Hematopoietic multipotent progenitor cell treated with erythropoietin and hydrocortisone succinate and interleukin-3 and kit ligand, for 8 days (in vitro differentiated cells): ENCODE measurements at regions not wholly inside any gene's neighbourhood (a gene's known extent, or its start where the extent isn't known, plus 50 kb on each side); places are given as distances from the start of the nearest gene placed in this dataset.

Experiments used
- DNase-seq: peaks from one replicate; pipeline ENCODE4 v3.0.0-alpha.2; 2015

GRCh38 chr2:8028436-8028835, 653.4 kb upstream of the ID2 start:
- no peak for DNase-seq

DNA sequence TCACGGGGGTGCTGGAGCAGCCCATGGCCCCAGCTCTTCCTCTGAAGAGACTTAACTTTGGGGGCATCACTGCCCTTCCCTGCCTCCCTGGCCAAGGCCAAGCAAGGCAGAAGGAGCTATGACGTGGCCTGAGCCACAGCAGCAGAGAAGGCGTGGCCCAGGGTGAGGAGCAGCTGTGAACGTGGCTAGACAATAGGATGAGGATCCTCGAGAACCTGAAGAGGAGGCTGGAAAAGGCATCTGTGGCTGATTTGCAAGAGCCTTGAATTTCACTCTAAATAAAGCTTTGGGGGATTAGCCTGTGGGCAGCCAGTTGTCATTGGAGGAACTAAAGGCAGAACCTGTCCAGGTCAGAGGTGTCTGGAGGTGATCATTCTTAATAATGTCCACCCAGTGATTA, 652.9 kb upstream of the ID2 start:
- DNase-seq = no peak

DNA sequence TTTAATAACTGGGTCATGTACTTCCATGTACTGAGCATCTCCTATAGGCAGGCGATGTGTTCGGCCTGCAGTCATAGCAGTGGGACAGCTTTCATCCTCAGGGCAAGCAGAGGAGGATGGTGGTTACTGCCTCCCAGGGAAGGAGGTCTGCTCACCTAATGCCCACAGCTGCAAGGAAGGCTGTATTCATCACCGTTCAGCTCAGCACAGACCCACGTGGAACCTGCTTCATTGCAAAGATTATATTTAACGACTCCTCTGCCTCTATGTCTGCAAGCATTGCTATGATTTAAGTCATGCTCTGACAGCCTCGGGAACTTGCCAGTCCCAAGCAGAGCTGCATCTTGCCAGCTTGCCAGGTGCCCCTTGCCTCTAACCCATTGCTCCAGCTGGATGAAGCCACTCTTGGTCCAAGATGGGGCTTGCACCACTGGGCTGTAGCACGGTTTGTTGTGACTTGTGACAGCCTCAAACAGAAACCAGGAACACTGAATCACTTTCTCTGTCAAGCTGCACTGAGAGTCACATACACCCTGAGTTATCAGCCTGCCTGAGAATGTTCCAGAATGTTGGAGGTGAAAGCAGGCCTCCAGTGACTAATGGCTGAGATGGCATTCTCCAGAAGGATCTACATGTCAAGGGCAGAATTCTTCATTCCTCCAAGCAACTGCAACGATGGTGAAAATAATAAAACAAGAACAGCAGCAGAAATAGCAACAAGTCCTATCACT, 651.1 kb upstream of the ID2 start:
- no peak for DNase-seq

- no peak for DNase-seq
Measured at GRCh38 chr2:8031370-8031769, 650.5 kb upstream of the ID2 start.

GRCh38 chr2:8033546-8034096, 648.2 kb upstream of the ID2 start:
- DNase-seq = no peak

DNA sequence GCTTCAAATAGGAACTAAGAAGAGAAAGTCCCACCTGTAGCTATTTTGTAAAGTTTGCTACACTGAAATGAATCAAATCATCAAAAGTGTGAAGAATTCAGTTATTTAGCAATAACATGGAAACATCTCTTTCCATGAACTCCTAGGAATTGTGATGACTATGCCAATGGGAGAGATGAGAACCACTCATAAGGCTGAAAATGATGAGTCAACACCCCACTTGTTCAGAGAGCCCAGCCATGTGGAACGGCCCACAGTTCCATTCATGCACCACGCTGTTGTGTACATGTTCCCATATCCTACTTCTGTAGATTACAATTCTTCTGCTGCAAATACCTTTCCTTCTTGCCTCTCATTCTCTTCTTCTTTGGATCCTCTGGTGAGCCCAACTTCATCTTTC, 645.5 kb upstream of the ID2 start:
- no peak for DNase-seq

DNA sequence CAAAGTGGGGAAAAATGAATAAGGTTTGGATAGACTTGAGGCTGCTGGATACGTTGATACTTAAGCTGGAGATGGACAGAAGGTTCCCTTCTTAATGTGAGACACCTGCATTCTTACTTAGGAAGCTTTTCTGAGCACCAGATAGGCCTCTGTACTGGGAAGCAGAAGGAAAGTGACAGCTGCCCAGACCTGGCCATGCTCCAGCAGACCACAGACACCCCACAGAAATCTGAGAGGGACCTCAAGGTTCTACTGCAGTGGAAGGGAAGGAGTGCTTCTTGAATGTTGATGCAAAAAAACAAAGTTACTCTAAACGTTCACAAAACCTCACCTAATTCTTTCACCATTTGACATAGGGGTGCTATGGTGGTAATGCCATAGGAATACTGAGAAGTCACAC, 642.1 kb upstream of the ID2 start:
- DNase-seq = no peak

GRCh38 chr2:8043295-8043694, 638.6 kb upstream of the ID2 start:
- no peak for DNase-seq

GRCh38 chr2:8044046-8044594, 637.7 kb upstream of the ID2 start:
- no peak for DNase-seq

GRCh38 chr2:8045081-8045614, 636.7 kb upstream of the ID2 start:
- no peak for DNase-seq

- no peak for DNase-seq
Measured at GRCh38 chr2:8046849-8047248, 635.0 kb upstream of the ID2 start.

GRCh38 chr2:8049176-8049575, 632.7 kb upstream of the ID2 start:
- DNase-seq = no peak

GRCh38 chr2:8049851-8050571, 631.8 kb upstream of the ID2 start:
- no peak for DNase-seq

DNA sequence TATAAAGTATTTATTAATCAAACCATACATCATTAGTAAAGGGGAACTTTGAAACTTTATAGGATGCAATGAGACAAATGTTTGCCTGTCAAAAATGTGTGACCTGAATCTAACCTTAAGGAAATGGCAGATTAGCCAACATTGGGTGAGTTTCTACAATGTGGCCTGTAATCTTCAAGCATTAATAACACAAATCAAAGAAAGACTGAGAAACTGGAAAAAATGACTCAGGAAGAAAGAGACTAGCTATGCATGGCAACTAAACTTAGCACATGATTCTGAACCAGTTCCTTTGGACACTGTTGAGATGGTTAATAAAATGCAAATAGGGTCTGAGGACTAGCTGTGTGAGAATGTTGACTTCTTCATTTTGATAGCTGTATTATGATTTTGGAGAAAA, 628.6 kb upstream of the ID2 start:
- no peak for DNase-seq

- DNase-seq = no peak
Measured at GRCh38 chr2:8054070-8054469, 627.8 kb upstream of the ID2 start.

DNA sequence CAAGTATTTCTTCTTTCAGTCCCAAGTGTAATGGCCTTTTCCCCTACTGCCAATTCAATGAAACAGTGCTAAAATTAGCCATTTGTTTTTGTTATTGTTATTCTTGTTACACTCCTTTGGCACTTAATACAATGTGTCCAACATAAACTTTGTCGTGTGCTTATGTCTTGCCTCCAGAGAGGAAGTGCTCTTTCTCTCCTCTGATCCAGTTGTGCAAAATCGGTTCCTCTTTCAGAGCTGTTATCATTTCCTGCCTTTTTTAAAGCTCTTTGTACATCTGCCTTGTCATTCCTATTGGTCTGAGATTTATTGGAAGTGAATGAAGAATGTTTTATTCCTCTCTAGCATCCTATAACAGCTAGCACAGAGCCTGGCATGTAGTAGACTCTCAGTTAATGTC, 623.2 kb upstream of the ID2 start:
- DNase-seq = no peak

GRCh38 chr2:8059255-8059654, 622.6 kb upstream of the ID2 start:
- DNase-seq = no peak

DNA sequence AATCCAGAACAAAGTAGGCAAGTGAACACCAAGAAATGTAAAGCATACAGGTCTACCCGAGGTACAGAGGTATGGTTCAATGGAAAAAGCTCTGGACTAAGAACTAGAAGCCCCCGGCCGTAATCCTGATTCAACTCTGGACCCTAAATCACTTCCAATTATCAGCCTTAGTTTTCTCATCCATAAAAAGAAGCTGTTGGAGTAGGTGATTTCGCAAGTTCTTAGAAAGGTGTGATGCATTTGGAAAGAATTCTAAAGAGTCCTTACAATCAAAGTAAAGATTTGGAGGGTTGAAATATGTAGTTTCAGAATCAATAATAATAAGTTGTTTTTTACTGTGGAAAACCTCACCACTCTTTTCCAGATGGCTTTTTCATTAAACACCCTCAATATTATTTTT, 622.1 kb upstream of the ID2 start:
- no peak for DNase-seq

- DNase-seq = no peak
Measured at GRCh38 chr2:8061219-8061618, 620.6 kb upstream of the ID2 start.

- no peak for DNase-seq
Measured at GRCh38 chr2:8064603-8065002, 617.3 kb upstream of the ID2 start.

GRCh38 chr2:8065191-8065590, 616.7 kb upstream of the ID2 start:
- no peak for DNase-seq

GRCh38 chr2:8067784-8068336, 614.0 kb upstream of the ID2 start:
- DNase-seq = no peak

DNA sequence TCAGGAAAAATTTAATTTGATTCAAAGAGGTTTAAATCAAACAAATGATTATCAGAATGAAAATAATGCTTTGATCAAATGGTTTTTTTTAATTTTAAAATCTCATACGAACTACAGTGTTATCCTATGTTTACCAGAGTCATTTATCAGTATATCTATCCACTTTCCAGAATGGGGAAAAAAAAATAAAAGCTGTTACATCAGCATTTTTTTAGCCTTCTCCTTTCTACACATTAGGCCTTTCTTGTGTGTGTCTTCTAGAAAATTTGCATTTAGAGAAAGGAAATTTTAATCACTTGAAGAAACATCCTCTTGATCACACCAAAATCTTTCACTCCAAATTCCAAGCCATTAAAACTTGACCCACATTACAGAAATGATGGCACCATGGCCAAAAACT, 608.9 kb upstream of the ID2 start:
- DNase-seq = no peak

DNA sequence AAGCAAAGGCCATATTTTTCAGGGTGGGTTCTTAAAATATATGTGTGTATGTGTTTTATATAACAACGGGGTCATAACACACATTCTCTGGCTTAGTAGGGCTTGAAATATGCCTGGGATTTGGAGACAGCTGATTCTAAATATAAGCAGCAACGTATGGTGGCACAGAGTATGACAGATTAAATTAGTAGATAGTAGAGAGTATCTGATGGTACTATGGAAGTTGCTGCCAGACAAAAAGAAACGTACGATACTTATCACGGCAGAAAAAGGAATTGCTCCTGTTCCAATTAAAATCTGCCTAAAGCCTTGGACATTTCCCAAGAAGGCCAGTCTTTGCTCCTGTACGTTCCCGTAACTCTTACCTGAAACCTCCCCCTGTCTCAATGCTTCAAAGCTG, 607.9 kb upstream of the ID2 start:
- no peak for DNase-seq
